ENCODE measurements at regions not wholly inside any gene's neighbourhood (a gene's known extent, or its start where the extent isn't known, plus 50 kb on each side); places are given as distances from the start of the nearest gene placed in this dataset.

GRCh38 chr11:116162886-116163230 is 609.9 kb downstream of the BUD13 start:
- Histone ChIP-seq H2BK12ac (ENCODE audit: low read length) (no peak overlapping the region), H3K23ac (ENCODE audit: low read depth, low read length, poor library complexity) (no peak overlapping the region), H4K91ac (ENCODE audit: low read depth, low read length, poor library complexity) (no peak overlapping the region), H2BK120ac (ENCODE audit: low read depth, low read length) (no peak overlapping the region), H3K27me3 (ENCODE audit: control insufficient read depth in 3 of 3, insufficient read depth in 3 of 3, low read depth in 1 of 3, low read length in 3 of 3) (no peaks in the 10 kb centered on the region), H3K18ac (ENCODE audit: low read length) (no peak overlapping the region), H3K9me3 (replicated peaks in 1 of 2; ENCODE audit: control insufficient read depth in 2 of 2, insufficient read depth in 1 of 2, low read depth in 1 of 2, low read length in 2 of 2) (no peaks in the 10 kb centered on the region), H2AK5ac (ENCODE audit: low read depth, low read length) (no peak overlapping the region), H2BK5ac (ENCODE audit: low read length) (no peak overlapping the region), H3K27ac (replicated peaks; ENCODE audit: low read length) (no peak overlapping the region), H3K36me3 (replicated peaks in 1 of 2; ENCODE audit: control insufficient read depth in 2 of 2, insufficient read depth in 2 of 2, low read length in 2 of 2) (no peaks in the 10 kb centered on the region), H3K14ac (ENCODE audit: low read length) (no peak overlapping the region), H3K4ac (ENCODE audit: low read length) (no peak overlapping the region), H3K4me3 (ENCODE audit: low read length in 2 of 2) (no peak overlapping the region), H3K4me2 (ENCODE audit: insufficient read depth, low read length, poor library complexity, severe bottlenecking) (no peak overlapping the region), H3K79me1 (ENCODE audit: low read depth, low read length) (no peaks in the 10 kb centered on the region), H3K4me1 (ENCODE audit: control insufficient read depth in 2 of 2, insufficient read depth in 1 of 2, low read depth in 1 of 2, low read length in 2 of 2) (peaks cover 17 to 30% of the 10 kb centered on the region in 2 donors), H4K8ac (ENCODE audit: low read depth, low read length) (no peak overlapping the region), H2BK15ac (ENCODE audit: low read length) (no peak overlapping the region), H3K9ac (ENCODE audit: low read depth, low read length, poor library complexity) (no peak overlapping the region), H2AFZ (ENCODE audit: low read length) (peak overlapping the region; percentile 62)
- peak; percentile 73 for DNase-seq (ENCODE audit: low spot score)
- WGBS, 2 donors (ENCODE audit: extremely low coverage in 2 of 2, insufficient read length in 2 of 2, insufficient replicate concordance in 1 of 2), result no CpG with 5 or more reads among the region's 11 CpGs

DNA sequence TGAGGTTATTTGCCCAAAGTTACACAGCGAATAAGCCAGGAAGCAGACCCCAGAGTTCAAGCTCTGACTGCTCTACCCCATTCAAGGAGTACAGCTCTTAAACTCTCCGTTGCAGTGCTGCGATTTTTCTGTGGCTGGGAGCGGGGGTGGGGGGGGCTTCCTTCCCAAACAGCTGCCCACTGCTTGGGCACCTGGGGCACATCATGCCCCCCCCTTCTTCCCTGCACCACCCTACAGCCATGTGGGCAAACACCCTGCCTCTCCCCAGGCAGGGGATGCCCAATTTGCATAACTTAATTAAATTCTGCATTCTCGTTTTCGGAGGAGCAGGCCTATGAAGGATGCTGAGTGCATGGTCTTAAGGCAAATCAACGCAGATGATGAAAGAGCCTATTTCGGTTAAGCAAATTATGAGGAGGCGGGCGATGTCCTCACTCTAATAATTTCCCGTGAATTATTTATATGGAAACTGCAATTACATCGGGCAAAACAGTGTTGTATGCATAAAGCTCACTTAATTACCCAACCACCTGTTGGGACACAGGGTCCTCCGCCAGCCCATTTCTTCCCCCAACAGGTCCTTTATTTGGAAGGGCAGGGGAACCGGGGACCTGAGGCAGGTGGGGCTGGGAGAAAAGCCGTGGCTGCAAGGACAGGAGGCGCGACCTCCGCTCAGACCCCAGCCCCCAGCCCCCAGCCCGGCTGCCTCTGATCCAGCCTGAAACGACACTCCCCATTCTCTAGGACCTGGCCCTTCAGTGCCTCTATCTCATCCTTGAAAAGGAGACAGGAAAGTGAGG is 610.5 kb downstream of the BUD13 start:
- Histone ChIP-seq H3K4me2 (ENCODE audit: insufficient read depth, low read length, poor library complexity, severe bottlenecking) (no peak overlapping the region), H2AFZ (ENCODE audit: low read length) (peak overlapping the region; percentile 62), H3K27me3 (ENCODE audit: control insufficient read depth in 3 of 3, insufficient read depth in 3 of 3, low read depth in 1 of 3, low read length in 3 of 3) (no peaks in the 10 kb centered on the region), H4K8ac (ENCODE audit: low read depth, low read length) (no peak overlapping the region), H4K91ac (ENCODE audit: low read depth, low read length, poor library complexity) (no peak overlapping the region), H2BK12ac (ENCODE audit: low read length) (no peak overlapping the region), H3K4me3 (ENCODE audit: low read length in 2 of 2) (no peak overlapping the region), H3K9me3 (replicated peaks in 1 of 2; ENCODE audit: control insufficient read depth in 2 of 2, insufficient read depth in 1 of 2, low read depth in 1 of 2, low read length in 2 of 2) (no peaks in the 10 kb centered on the region), H2AK5ac (ENCODE audit: low read depth, low read length) (peak overlapping the region; percentile 95), H3K9ac (ENCODE audit: low read depth, low read length, poor library complexity) (no peak overlapping the region), H3K27ac (replicated peaks; ENCODE audit: low read length) (no peak overlapping the region), H3K14ac (ENCODE audit: low read length) (no peak overlapping the region), H3K23ac (ENCODE audit: low read depth, low read length, poor library complexity) (no peak overlapping the region), H2BK120ac (ENCODE audit: low read depth, low read length) (peak overlapping the region; percentile 27), H3K4me1 (ENCODE audit: control insufficient read depth in 2 of 2, insufficient read depth in 1 of 2, low read depth in 1 of 2, low read length in 2 of 2) (peaks cover 17 to 30% of the 10 kb centered on the region in 2 donors), H3K36me3 (replicated peaks in 1 of 2; ENCODE audit: control insufficient read depth in 2 of 2, insufficient read depth in 2 of 2, low read length in 2 of 2) (no peaks in the 10 kb centered on the region), H2BK15ac (ENCODE audit: low read length) (peak overlapping the region; percentile 33), H3K4ac (ENCODE audit: low read length) (no peak overlapping the region), H3K18ac (ENCODE audit: low read length) (peak overlapping the region; percentile 78), H2BK5ac (ENCODE audit: low read length) (no peak overlapping the region), H3K79me1 (ENCODE audit: low read depth, low read length) (no peaks in the 10 kb centered on the region)
- WGBS, 2 donors (ENCODE audit: extremely low coverage in 2 of 2, insufficient read length in 2 of 2, insufficient replicate concordance in 1 of 2), result no CpG with 5 or more reads among the region's 20 CpGs
- DNase-seq (ENCODE audit: low spot score), result no peak

DNA sequence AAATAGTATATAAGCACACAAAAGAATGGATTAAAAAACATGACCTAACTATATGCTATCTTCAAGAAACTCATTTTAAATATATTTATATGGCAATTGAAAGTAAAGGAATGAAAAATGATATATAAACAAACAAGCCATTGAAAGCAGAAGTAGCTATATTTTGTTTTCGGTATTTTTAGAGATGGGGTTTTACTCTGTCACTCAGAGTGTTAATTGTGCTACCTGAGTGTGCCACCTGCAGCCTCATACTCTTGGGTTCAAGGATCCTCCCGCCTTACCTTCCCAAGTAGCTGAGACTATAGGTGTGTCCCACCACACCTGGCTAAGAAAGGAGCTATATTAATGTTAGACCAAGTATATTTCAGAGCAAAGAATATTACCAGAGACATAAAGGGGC is 624.1 kb downstream of the BUD13 start:
- no peak overlapping the region for H3K4ac ChIP-seq (ENCODE audit: low read length)
- H3K14ac ChIP-seq (ENCODE audit: low read length), result no peak overlapping the region
- H3K27ac ChIP-seq (replicated peaks; ENCODE audit: low read length), result no peak overlapping the region
- H3K4me1 ChIP-seq (ENCODE audit: control insufficient read depth in 2 of 2, insufficient read depth in 1 of 2, low read depth in 1 of 2, low read length in 2 of 2), result peaks cover 0 to 5% of the 10 kb centered on the region in 2 donors
- no peak overlapping the region for H2BK120ac ChIP-seq (ENCODE audit: low read depth, low read length)
- no peaks in the 10 kb centered on the region for H3K79me1 ChIP-seq (ENCODE audit: low read depth, low read length)
- no peak overlapping the region for H2BK15ac ChIP-seq (ENCODE audit: low read length)
- H3K4me2 ChIP-seq (ENCODE audit: insufficient read depth, low read length, poor library complexity, severe bottlenecking), result no peak overlapping the region
- no peak overlapping the region for H4K91ac ChIP-seq (ENCODE audit: low read depth, low read length, poor library complexity)
- H2AFZ ChIP-seq (ENCODE audit: low read length), result no peak overlapping the region
- H3K4me3 ChIP-seq (ENCODE audit: low read length in 2 of 2), result no peak overlapping the region
- H2BK12ac ChIP-seq (ENCODE audit: low read length), result no peak overlapping the region
- H4K8ac ChIP-seq (ENCODE audit: low read depth, low read length), result no peak overlapping the region
- H3K18ac ChIP-seq (ENCODE audit: low read length), result no peak overlapping the region
- WGBS, 2 donors (ENCODE audit: extremely low coverage in 2 of 2, insufficient read length in 2 of 2, insufficient replicate concordance in 1 of 2), result no CpG with 5 or more reads among the region's 2 CpGs
- no peaks in the 10 kb centered on the region for H3K27me3 ChIP-seq (ENCODE audit: control insufficient read depth in 3 of 3, insufficient read depth in 3 of 3, low read depth in 1 of 3, low read length in 3 of 3)
- H3K36me3 ChIP-seq (replicated peaks in 1 of 2; ENCODE audit: control insufficient read depth in 2 of 2, insufficient read depth in 2 of 2, low read length in 2 of 2), result no peaks in the 10 kb centered on the region
- no peak for DNase-seq (ENCODE audit: low spot score)
- H3K9ac ChIP-seq (ENCODE audit: low read depth, low read length, poor library complexity), result no peak overlapping the region
- H3K23ac ChIP-seq (ENCODE audit: low read depth, low read length, poor library complexity), result no peak overlapping the region
- peaks cover 0 to 3% of the 10 kb centered on the region in 2 donors for H3K9me3 ChIP-seq (replicated peaks in 1 of 2; ENCODE audit: control insufficient read depth in 2 of 2, insufficient read depth in 1 of 2, low read depth in 1 of 2, low read length in 2 of 2)
- no peak overlapping the region for H2BK5ac ChIP-seq (ENCODE audit: low read length)
- H2AK5ac ChIP-seq (ENCODE audit: low read depth, low read length), result no peak overlapping the region

- H2AK5ac ChIP-seq (ENCODE audit: low read depth, low read length), result no peak overlapping the region
- no peak overlapping the region for H2AFZ ChIP-seq (ENCODE audit: low read length)
- H3K9ac ChIP-seq (ENCODE audit: low read depth, low read length, poor library complexity), result no peak overlapping the region
- H4K8ac ChIP-seq (ENCODE audit: low read depth, low read length), result no peak overlapping the region
- no peak overlapping the region for H2BK15ac ChIP-seq (ENCODE audit: low read length)
- H2BK120ac ChIP-seq (ENCODE audit: low read depth, low read length), result no peak overlapping the region
- no CpG with 5 or more reads among the region's 10 CpGs for WGBS, 2 donors (ENCODE audit: extremely low coverage in 2 of 2, insufficient read length in 2 of 2, insufficient replicate concordance in 1 of 2)
- H3K27me3 ChIP-seq (ENCODE audit: control insufficient read depth in 3 of 3, insufficient read depth in 3 of 3, low read depth in 1 of 3, low read length in 3 of 3), result no peaks in the 10 kb centered on the region
- H3K9me3 ChIP-seq (replicated peaks in 1 of 2; ENCODE audit: control insufficient read depth in 2 of 2, insufficient read depth in 1 of 2, low read depth in 1 of 2, low read length in 2 of 2), result peaks cover 0 to 3% of the 10 kb centered on the region in 2 donors
- no peak overlapping the region for H3K4ac ChIP-seq (ENCODE audit: low read length)
- no peak for DNase-seq (ENCODE audit: low spot score)
- no peak overlapping the region for H3K18ac ChIP-seq (ENCODE audit: low read length)
- H2BK5ac ChIP-seq (ENCODE audit: low read length), result no peak overlapping the region
- H3K4me2 ChIP-seq (ENCODE audit: insufficient read depth, low read length, poor library complexity, severe bottlenecking), result no peak overlapping the region
- no peak overlapping the region for H3K4me3 ChIP-seq (ENCODE audit: low read length in 2 of 2)
- H2BK12ac ChIP-seq (ENCODE audit: low read length), result no peak overlapping the region
- H3K27ac ChIP-seq (replicated peaks; ENCODE audit: low read length), result no peak overlapping the region
- no peaks in the 10 kb centered on the region for H3K36me3 ChIP-seq (replicated peaks in 1 of 2; ENCODE audit: control insufficient read depth in 2 of 2, insufficient read depth in 2 of 2, low read length in 2 of 2)
- H3K79me1 ChIP-seq (ENCODE audit: low read depth, low read length), result no peaks in the 10 kb centered on the region
- H3K4me1 ChIP-seq (ENCODE audit: control insufficient read depth in 2 of 2, insufficient read depth in 1 of 2, low read depth in 1 of 2, low read length in 2 of 2), result peaks cover 0 to 5% of the 10 kb centered on the region in 2 donors
- H4K91ac ChIP-seq (ENCODE audit: low read depth, low read length, poor library complexity), result no peak overlapping the region
- H3K14ac ChIP-seq (ENCODE audit: low read length), result no peak overlapping the region
- H3K23ac ChIP-seq (ENCODE audit: low read depth, low read length, poor library complexity), result no peak overlapping the region
Observed at GRCh38 chr11:116148056-116148455, 624.7 kb downstream of the BUD13 start.

Measured in neuronal stem cell (in vitro differentiated cells).